DMS79 (cell line): ENCODE measurements at regions not wholly inside any gene's neighbourhood (a gene's known extent, or its start where the extent isn't known, plus 50 kb on each side); places are given as distances from the start of the nearest gene placed in this dataset.
A peak's percentile ranks its signal among the peaks of the same experiment; 100 is the strongest.
"Not testable (repeated sequence)": the region's sequence is repeated elsewhere in the genome, so short reads cannot be mapped to it uniquely, and the experiment has no call there.

ENCODE experiments used
- DNase-seq: peaks from one replicate; lab custom pipeline; 2025; lab: John Stamatoyannopoulos, UW

DNA sequence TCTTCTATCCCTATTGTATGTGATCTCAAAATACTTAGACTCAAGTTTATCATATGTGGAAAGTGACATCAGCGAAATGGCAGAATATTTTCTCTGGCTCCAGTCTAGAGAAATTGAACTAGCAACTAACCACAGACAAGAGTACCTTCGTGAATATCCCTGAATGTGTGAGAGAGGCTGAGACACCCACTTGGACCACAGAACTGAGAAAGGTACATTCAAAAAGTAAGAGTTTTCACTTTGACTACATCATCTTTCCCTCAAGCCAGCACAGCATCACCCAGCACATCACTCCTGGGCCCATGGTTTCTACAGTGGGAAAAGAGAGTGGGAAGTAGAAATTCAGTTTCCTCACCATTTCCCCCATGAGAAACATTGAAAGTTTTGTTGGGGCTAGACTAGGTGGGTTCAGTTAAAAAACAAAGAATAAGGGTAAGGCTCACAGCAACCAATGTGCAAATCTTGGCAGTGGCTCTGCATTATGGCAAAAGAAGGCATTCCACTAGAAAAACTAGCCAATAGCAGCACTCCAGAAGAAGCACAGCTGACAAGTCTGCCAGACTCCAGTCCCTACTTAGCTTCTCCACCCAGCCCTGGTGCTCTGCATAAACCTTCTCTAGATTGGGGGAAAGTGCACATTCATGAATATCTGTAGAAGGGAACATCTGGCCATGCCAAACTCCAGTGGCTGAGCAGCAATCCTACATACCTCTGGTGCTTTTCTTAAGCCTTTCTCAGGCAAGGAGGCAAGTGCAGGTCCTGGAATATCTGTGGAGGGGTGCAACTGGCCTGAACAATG lies 225.6 kb upstream of the VLDLR start:
- no peak for DNase-seq

DNA sequence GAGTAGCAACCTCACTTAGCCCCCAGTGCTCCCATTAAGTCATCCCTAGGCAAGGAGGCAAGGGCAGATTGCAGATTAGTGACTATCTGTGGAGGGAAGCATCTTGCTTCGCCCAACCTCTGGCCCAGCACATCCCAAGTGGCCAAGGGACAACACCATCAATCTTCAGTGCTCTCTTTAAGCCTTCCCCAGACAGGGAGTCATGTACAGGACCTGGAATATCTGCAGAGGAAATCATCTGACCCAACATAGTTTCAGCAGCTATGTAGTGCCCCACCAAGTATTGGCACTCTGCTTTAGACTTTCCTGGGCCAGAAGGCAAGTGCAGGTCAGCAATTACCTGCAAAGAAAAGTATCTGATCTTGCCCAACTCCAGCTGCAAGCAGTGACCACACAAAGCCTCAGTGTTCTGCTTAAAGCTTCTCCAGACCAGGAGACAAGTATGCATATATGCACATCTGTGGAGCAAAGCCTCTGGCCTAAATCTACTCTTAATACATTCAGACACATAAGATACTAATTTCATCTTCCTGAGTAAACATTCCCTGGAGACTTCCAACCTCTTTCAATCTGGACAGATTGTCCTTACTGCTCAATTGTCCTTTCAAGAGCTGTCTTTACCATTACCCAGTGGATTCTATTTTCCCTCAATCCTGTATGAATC lies 224.8 kb upstream of the VLDLR start:
- DNase-seq: no peak

DNA sequence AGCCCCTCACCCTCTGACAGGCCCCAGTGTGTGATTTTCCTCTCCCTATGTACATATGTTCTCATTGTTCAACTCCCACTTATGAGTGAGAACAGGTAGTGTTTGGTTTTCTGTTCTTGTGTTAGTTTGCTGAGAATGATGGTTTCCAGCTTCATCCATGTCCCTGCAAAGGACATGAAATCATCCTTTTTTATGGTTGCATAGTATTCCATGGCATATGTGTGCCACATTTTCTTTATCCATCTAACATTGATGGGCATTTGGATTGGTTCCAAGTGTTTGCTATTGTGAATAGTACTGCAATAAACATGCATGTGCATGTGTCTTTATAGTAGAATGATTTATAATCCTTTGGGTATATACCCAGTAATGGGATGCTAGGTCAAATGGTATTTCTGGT lies 223.7 kb upstream of the VLDLR start:
- DNase-seq: not testable (repeated sequence)

DNA sequence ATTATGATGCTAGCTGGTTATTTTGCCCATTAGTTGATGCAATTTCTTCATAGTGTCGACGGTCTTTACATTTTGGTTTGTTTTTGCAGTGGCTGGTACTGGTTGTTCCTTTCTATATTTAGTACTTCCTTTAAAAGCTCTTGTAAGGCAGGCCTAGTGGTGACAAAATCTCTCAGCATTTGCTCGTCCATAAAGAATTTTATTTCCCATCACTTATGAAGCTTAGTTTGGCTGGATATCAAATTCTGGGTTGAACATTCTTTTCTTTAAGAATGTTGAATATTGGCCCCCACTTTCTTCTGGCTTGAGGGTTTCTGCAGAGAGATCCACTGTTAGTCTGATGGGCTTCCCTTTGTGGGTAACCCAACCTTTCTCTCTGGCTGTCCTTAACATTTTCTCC lies 219.8 kb upstream of the VLDLR start:
- DNase-seq: not testable (repeated sequence)

DNA sequence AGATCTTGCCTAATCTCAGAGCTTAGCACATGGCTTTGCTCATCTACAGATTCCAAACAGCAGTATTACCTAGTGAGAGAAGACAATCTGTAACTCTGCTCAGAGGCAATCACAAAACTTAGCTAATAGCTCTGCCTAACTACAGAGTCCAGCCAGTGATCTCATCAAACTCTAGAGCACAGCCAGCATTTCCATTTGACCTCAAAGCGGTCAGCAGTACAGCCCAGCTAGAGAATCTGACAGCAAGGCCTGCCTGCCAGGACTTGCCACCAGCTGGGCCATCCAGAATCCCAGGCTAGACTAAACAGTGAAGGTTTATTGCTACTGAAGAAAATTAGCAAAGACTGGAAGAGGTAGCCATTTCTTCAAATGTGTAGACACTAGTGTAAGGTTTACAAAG lies 217.9 kb upstream of the VLDLR start:
- DNase-seq: no peak

DNA sequence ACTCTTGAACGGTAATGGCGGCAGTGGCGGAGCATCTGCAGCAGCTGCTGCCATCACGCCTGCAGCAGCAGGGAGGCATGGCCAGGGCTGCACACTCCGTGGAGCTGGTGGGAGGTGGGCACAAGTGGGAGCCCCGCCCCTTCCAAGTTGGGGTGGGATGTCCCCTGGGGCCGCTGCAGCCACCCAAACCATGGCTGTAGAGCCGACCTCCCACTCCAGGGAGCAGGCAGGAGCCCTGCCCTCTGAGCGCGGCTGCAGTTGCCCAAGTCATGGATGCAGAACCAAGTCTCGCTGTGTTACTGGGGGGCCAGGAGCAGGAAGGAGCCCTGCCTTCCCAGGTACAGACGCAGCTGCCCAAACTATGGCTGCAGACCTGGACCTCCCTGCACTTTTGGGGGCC lies 215.3 kb upstream of the VLDLR start:
- DNase-seq: no peak

DNA sequence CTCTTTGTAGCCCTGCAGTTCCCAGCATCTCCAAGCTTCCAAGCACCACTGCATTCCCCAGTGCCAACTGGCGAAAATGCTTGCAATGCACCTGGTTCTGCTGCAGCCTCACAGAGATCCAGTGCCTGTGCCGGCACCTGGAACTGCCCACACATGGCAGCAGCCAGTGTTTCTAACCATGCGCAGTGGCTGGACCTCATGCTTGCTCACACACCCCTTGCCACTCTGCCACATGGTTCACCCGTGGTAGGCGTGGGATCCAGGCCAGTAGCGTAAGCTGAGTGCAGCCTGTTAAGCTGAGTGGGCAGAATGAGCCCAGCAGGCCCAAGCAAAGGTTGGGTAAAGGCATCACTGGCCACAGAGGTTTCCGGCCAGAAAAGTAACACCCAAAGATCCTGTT lies 214.1 kb upstream of the VLDLR start:
- no peak for DNase-seq

DNA sequence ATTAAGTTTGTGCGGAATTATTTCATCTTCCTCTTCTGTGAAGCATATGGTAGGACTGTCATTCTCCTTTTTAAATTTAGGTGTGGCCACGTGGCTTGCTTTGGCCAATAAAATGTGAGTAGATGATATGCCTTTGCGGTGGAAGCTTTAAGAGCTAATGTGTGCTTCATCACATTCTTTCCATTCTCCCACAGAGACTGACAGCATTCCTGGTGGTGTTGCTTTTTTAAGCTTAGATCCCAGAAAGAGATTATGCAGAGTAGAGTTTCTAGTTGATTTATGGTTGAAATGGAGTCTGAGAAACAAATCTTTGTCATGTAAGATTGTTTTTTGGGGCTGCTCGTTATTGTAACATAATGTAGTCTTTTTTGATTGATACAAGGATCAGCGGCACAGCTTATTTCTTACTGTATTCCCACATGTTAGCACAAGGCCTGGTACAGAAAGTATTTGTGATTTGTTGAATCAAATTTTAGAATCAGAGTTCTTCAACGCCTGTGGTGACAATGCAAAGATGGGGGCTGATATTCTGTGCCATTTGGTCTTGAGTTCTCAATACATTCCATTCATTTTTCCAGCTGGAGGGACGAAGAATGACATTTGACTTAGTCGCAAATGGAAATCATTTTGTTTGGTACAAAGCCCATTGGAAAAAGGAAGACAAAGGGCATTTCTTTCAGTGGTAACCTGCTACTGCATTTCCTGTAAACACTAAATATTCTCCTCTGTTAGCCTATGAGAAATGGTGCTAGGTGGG lies 209.9 kb upstream of the VLDLR start:
- DNase-seq: no peak

DNA sequence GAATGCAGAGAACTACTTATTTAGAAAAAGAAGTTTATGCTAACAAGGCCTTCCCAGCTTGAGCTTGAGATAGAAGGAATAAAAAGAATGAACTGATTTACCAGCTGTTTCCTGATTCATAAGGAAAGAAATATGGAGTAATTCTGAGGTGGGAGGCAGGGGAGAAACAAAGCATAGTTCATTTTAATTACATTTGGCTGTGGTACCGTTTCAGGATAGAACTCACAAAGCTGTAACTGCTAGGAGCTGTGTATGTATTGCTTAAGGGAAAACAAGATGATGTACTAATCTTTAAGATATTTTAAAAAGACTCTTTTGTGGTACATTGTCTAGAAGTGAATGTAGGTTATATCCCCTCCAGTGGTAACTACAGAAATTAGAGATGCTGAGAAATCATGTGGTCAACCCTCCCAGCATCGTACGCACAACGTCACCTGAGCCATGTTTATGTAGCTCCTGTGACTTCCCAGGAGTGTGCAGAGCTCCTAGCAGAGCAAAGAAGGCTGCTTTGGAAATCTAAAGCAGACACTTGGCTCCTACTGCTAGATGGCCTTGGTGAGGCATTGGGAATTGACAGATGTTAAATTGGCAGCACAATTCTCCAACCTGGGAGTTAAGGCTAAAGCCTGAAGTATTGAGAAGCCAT lies 208.3 kb upstream of the VLDLR start:
- no peak for DNase-seq

DNA sequence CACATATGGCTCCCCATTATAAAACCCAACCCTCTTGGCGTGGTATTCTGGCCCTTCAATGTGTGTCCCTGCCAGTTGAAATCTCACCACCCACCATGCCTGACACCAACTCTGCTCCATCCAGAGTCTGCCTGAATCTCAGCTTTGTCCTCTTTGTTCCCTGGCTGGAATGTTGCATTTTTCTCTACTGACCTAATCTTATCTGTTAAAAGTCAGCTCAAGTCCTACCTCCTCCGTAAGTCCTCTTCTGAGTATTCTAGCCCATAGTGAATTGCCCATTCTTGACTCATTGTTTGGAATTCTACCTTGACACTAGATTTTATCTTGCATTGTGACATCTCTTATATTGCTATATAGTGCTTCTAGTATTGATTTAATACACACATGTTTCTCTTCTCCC lies 207.1 kb upstream of the VLDLR start:
- no peak for DNase-seq

DNA sequence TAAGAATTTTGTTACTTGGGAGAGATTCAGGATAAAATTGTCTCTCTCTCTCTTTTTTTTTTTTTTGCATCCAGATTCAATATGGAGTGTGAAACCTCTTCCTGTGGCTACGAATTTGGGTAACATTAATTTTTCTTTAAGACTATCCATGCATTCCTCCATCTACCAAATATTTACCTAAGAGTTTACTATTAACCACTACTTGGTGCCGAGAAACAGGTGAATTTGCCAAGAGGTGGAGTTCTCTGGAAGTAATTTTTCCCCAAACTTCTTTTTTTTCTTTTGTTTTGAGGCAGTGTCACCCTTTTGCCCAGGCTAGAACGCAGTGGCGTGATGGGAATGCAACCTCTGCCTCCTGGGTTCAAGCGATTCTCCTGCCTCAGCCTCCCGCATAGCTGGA lies 206.3 kb upstream of the VLDLR start:
- DNase-seq: no peak

DNA sequence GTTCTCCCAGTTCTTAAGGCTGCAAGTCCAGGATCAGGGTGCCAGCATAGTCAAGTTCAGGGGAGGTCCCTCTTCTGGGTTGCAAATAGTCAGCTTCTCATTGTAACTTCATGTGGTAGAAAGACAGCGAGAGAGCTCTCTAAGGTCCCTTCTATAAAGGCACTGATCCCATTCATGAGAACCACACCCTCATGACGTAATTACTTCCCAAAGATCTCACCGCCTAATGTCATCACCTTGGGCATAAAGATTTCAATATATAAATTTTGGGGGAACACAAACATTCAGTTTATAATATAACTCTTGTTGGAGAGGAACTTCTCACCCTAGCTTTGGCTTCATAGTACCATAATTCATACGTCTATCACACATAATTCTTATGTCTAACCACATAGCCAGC lies 203.9 kb upstream of the VLDLR start:
- no peak for DNase-seq

DNA sequence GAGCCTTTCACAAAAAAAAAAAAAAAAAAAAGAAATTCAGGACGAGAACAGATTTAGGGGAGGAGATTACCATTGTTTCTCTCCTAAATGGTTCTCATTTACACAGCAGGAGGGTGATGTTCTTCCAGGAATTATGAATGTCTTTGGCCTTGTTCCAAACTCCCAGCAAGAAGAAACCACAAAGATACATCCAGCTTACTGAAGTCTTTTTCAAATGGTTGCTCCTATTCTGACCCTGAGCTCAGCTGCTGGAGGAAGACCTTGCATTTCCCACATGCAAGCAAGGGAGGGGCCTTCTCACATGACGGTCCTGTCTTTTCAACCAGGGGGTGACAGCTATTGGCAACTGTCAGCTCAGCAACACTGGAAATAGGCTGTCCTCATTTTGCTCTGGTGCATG lies 203.0 kb upstream of the VLDLR start:
- DNase-seq: peak; percentile 74

DNA sequence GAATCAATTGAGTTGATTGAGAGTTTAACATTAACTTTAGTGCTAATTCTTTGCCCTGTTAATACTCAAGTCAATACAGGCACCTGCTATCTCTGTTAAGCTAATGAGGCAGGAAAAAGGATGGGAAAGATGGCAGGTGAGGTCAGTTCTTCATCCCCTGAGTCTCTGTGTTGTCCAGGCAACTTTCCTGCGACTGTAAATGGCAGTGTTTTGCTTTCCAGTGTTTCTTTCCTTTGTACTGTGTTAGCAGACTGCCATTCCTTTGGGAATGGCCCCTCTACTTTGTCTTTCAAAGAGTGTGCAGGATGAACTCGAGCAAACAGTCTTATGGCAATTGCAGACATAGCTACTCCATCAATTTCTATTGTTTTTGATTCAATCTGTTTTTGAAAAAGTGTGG lies 202.2 kb upstream of the VLDLR start:
- DNase-seq: no peak

DNA sequence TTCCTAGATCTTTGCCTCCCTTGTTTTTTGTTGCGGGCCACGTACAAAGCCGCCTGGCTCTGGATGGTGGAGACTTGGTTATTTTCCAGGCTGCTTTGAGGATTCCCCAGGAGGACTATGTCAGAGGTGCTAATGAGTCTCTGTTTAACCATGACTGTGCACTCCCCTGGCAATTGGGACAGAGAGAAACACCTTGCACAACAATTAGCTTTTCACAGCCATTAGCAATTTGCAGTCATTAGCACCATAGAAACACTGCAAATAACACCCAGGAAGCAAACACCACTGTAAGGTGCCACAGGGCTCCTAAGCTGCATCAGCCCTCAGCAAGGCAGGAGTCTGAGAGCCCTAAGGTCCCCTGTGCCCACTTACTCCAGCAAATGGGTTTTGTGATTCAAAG lies 201.0 kb upstream of the VLDLR start:
- no peak for DNase-seq

DNA sequence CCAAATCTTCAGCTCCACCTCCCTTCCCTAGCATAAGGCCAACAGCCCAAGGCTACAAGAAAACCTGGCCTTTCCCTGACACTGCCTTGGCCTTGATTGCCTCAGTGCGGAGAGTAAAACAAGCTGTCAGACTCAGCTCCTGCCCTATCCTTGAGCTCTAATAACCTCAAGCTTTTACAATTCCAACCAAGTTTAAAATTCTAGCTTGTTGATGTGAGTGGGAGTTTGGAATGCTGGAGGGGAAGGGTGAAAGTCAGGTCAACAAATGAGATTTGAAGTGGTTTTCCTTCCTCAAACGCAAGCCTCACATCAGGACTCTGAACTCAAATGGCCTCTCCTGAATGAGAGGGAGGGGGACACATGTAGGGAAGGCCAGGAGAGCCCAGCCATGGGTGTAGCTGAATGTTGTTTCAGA lies 197.0 kb upstream of the VLDLR start:
- no peak for DNase-seq

DNA sequence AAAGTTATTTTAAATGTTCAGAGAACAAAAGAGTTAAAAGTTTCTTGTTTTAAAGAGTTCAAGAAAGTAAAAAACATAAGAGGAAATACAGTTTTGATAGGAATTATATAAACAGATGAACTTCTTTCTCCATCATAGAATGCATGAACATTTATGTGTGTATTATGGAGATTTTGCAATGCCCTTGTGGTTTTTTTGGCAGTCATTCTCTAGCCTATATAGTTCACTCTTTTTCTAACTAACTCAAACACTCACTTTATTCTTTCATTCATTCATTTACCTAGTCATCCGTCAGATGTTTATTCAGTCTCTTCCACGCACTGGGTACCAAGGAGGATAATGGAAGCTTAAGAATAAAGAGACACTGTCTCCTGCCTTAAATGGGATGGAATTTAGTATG lies 195.9 kb upstream of the VLDLR start:
- DNase-seq: no peak

DNA sequence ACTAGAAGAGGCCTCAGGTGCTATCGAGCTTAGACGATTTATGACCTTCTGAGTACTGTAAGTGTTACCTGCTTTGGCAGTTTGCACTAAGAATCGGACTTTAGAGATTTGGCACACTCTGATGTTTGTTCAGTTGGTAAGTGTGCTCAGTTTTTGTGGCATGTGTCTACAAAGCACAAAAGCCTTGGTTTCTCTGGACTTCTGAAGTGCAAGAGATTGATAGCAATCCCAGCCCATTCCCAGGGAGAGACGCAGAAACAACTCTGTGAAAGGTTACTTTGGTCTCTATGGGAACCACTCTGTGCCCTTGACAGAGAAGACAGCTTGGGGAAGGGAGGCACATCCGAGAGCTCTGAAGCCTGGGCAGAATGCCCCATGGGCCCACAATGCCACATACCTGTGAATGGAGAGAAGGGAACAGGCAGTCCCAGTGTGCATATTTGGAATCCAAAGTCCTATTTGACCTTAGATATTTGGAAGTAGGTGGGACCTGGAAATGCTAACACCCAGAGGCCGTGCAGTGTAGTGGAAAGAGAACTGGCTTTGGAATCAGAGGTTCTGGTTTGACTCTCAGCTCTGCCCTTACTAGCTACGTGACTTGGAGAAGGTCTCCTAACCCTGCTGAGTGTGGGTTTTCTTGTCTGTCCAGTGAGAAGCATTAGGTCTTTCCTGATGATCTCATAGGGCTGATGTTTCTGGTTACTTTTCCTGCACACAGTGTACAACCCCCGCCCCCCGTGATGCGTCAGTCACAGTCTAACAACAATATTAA lies 194.3 kb upstream of the VLDLR start:
- DNase-seq: peak; percentile 91

DNA sequence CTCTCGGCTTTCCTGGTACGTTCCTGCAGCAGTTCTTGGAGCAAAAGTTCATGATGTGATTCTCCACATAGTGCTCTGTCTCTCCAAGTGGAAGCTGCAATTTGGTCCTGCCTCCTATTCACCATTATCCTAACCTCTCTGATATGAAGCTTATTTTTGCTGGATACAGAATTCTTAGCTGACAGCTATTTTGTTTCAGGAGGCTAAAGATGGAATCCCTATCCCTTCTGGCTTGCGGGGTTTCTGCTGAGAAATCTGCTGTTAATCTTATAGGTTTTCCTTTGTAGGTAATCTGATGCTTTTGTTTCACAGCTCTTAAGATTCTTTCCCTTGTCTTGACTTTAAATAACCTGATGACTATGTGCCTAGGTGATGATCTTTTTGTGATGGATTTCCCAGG lies 181.6 kb upstream of the VLDLR start:
- no peak for DNase-seq

DNA sequence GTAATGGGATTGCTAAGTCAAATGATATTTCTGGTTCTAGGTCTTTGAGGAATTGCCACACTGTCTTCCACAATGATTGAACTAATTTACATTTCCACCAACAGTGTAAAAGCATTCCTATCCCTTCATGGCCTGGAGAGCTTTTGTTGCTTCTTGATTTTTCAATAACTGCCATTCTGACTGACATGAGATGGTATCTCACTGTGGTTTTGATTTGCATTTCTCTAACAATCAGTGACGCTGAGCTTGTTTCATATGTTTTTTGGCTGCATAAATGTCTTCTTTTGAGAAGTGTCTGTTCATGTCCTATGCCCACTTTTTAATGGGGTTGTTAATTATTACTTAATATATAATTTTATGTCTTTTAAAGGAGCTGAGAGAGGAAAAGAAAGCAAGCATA lies 177.7 kb upstream of the VLDLR start:
- not testable (repeated sequence) for DNase-seq

DNA sequence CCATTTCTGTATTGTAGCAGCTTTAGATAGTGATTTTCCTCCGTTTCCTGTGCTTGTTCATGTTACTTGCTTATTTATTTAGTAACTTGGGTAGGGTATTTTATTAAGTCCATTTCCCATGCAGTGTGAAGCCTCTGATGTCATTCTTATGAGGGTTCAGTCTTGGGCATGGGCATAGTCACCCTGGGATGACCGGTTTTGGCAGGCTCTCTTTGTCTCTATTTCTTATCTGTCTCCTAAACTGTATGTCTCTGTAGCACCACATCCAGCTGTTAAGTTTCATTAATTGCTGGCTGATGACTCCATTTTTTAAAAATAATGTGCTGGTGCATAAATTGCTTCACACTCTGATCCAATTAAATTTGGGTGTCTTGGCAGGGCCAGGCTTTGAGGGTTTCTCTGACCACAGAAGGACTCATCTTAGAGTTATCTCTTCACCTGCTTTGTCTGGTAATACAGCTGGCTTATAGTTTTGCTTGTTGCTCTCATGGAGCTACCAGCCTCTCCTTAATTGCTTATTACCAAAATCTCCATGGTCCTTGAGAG lies 173.3 kb upstream of the VLDLR start:
- DNase-seq: no peak

DNA sequence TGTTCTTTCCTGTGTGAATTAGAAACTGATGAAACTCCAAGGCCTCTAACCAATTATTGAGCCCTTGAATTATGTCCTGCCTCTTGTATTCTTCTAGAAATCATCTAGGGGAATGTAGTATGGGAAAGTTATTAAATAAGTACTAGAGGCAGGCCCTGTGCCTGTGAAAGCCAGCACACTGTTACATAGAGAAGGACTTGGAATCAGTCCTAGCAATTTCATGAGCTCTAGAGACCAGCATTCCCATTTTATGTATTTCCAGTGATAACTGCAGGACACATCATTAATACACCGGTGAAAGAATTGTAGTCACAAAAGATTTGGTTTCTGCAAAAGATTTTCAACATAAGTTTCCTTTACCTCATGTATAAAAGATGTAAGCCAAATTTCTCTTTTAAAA lies 168.5 kb upstream of the VLDLR start:
- DNase-seq: no peak
